HG03103 (cell line): ENCODE measurements at regions not wholly inside any gene's neighbourhood (a gene's known extent, or its start where the extent isn't known, plus 50 kb on each side); places are given as distances from the start of the nearest gene placed in this dataset.
"Not testable (repeated sequence)": the region's sequence is repeated elsewhere in the genome, so short reads cannot be mapped to it uniquely, and the experiment has no call there.

Experiments used
- ATAC-seq: cut with Tn5 transposase; IDR thresholded peaks from one replicate; pipeline ENCODE4 v1.9.1; 2021; ENCODE audit warnings: low read depth; ENCODE audit not compliant: unreplicated experiment

DNA sequence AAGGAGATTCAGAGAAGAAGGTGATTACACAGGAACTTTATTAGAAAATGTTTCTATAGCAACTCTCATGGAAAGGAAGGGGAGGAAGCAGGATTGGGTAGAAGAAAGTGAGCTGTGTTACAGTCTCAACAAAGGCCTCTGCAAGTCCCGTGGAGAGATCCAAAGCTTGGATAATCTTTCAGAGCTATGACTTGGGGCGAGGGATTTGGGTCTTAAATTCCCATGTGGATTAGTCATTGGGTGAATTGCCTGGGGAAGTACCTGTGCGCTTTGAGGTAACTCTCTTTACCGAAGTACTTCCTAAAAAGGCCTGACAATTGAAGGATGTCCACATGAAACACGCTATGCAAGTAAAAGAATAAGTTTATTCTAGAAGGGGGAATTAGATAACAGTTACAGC is 133.8 kb upstream of the ANKRD50 start:
- no peak for ATAC-seq

- ATAC-seq, result no peak
Measured at GRCh38 chr4:124839786-124840390, 127.4 kb upstream of the ANKRD50 start.

DNA sequence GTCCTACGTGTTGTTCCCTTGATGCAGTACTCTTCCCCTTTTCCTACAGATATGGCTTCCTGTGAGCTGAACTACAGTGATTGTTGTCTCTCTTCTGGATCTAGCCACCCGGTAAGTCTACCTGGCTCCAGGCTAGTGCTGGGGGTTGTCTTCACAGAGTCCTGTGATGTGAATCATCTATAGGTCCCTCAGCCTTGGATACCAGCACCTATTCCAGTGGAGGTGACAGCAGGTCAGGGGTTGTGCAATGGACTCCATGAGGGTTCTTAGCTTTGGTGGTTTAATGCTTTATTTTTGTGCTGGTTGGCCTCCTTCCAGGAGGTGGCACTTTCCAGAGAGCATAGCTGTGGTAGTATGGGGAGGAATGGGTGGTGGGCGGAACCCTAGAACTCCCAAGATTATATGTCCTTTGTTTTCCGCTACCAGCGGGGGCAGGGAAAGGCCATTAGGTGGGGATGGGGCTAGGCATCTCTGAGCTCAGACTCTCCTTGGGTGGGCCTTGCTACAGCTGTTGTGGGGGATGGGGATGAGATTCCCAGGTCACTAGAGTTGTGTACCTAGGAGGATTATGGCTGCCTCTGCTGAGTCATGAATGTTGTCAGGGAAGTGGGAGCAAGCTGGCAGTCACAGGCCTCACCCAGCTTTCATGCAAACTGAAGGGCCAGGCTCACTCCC is 121.4 kb upstream of the ANKRD50 start:
- ATAC-seq, result no peak

- no peak for ATAC-seq
Measured at GRCh38 chr4:124828382-124828781, 115.8 kb upstream of the ANKRD50 start.

DNA sequence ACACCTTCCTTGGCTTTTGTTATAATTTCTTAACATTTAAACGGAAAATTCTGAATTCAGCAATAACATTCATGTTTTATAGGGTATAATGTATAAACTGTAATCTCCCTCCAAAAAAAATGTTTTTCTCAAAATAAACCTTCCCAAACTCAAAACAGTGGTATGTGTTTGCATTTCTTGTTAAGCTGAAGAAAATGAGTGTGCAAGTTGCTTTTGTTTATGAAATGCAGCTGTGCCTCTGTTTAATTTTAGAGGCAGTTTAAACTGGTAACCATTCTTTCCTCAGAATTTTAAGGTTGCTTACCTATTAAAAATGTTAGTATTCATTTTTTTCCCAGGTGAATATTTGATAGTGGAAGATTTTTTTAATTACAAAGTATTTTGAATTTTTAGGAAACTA is 105.0 kb upstream of the ANKRD50 start:
- no peak for ATAC-seq

GRCh38 chr4:124812203-124812602 is 99.7 kb upstream of the ANKRD50 start:
- not testable (repeated sequence) for ATAC-seq

DNA sequence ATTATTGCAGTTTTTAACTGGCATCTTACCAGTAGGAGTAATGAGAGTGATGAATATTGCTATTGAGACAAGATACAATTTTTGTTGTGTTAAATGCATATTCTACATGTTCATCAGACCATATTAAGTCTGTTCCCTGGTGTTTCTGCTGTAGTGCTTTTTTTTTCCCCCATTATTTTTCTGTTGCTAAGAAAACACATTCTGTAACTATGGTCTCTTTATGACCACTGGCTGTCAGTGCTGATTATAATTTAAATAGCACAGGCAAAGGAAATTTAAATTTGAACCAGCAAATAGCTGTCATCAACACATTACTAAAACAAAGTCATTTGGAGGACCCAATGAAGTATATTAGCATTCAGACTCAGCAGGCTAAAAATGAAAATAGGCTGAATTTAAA is 98.3 kb upstream of the ANKRD50 start:
- ATAC-seq, result no peak

DNA sequence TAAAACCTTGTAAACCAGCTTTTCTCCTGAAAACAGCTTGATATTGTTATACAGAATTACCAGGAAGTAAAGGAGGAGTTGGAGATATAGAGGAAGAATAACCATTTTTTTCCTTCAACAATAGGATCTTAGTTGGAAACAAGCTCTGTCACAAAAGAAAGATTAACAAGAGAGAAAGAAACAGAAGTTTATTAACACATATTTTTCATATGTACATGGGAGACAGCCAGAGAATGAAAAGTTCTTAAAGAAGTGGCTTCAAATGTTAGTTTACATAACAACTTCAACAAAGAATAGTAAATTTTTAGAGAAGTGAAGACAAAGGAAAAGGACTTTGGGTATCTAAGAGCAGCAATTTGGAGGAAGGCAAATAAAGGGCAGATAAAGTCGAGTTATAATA is 94.9 kb upstream of the ANKRD50 start:
- ATAC-seq, result no peak

DNA sequence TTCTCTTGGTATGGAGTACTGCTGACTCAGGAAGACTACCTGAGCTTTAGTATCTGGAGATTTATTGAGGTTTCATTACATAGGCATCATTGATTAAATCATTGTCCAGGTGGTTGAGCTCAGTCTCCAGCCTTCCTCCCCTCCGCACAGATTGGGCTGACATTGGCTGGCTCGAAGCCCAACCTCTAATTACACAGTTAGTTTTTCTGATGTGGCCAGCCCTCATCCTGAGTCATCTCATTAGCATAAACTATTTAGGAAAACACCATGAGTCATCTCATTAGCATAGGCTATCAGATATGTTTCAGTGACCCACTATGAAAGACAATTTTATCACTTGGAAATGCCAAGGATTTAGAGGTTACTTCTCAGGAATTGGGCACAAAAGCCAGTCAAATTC is 93.9 kb upstream of the ANKRD50 start:
- ATAC-seq, result no peak

GRCh38 chr4:124804584-124804983 is 92.1 kb upstream of the ANKRD50 start:
- no peak for ATAC-seq

GRCh38 chr4:124804041-124804440 is 91.5 kb upstream of the ANKRD50 start:
- ATAC-seq, result no peak

GRCh38 chr4:124803641-124804040 is 91.1 kb upstream of the ANKRD50 start:
- ATAC-seq, result no peak

DNA sequence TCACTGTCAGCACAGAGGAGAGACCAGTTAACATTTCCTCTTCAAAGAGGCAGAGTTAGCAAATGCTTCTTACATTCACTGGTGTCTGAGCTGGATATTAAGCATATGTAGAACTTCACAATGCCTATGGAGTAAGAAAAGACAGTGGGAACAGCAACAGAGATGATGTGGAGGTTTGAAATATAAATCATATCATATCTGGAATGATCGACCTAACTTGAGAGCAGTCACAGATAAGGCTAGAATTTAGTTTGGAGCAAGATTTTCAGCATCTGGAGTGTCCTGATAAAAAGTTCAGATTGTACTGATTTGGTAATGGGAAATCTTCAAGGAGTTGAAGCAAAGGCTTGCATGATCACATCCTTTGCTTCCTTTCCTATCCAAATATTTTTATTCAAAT is 90.5 kb upstream of the ANKRD50 start:
- ATAC-seq, result no peak

- no peak for ATAC-seq
Measured at GRCh38 chr4:124797223-124797622, 84.7 kb upstream of the ANKRD50 start.

DNA sequence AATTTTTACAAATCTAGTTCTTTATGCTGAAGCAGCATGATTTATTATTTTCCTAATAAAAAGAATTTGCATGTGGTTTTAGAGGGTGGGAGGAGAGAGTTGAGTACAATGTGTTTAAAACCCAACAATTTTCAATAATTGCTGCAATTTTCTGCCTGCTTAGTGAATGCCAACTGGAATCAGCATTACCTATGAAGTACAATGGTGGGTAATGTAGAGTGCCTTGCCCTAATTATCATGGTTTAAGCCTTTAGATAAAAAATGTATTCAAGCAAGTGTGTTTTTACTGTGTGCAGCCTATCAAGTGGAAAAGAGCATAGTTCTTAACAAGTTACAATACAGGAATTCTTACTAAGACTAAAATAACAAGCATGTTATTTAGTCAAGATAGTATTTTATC is 77.9 kb upstream of the ANKRD50 start:
- no peak for ATAC-seq

DNA sequence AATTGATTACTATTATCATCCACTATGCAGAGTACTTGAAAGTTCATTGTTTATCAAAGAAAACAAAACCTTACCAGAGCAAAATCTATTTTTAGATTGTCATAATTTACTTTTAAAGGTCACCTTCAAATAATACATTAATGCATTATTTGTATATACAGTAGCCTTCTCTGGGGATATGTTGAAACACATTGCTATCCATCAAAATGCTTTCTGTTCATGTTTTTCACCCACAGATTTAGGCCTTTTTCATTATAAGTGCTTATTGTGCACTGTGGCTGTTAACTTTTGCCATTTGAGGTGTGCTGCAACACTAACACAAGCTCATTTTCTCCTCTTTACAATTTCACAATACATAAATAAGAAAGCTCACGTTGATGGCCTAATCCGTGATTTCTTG is 74.1 kb upstream of the ANKRD50 start:
- no peak for ATAC-seq

DNA sequence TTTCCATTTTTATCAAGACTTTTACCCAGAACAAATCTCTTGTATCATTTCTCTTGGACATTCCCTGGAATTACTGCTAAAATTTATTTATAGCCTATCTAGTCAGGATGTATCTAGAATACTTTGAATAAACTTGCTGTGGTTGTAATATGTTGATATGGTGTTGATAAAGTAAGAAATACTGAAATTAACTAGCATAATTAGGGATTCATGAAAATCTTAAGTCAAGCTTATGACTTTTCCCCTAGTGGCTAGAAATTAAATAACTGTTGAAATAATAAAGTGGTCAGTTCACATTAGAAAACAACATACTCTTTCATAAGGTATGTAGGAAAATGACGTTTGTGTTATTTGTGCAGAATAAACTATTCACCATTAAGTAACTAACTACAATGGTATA is 73.1 kb upstream of the ANKRD50 start:
- ATAC-seq, result no peak

DNA sequence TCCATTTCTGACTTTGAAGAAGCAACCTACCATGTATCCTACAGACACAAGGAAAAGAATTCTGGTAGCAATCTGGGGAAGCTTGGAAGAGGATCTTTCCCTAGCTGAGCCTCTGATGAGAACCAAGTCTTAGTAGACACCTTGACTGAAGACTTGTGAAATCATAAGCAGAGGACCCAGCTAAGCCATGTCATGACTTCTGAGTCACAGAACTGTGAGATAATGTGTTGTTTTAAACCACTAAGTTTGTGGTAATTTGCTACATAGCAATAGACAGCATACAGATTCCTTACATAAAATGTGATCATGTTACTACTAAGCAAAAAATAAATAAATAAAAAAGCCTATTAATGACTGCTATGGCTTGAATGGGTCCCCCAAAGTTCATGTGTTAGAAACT is 71.3 kb upstream of the ANKRD50 start:
- ATAC-seq, result no peak

DNA sequence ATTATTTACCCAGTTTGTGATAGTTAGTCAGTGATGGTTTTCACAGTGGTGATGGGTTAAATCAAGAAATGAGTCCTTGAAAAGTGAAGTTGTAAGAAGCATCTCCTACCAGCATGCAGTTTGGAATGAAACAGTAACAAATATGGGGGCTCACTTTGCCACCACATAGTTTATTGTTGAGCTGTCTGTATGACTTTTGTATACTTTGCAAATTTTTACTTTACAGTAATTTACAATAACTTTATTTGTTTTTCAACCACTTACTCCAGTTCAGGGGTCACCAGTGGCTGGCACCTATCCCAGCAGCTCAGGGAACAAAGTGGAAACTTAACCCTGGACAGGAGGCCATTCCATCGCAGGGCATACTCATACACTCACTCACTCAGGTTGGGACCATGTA is 64.5 kb upstream of the ANKRD50 start:
- no peak for ATAC-seq

DNA sequence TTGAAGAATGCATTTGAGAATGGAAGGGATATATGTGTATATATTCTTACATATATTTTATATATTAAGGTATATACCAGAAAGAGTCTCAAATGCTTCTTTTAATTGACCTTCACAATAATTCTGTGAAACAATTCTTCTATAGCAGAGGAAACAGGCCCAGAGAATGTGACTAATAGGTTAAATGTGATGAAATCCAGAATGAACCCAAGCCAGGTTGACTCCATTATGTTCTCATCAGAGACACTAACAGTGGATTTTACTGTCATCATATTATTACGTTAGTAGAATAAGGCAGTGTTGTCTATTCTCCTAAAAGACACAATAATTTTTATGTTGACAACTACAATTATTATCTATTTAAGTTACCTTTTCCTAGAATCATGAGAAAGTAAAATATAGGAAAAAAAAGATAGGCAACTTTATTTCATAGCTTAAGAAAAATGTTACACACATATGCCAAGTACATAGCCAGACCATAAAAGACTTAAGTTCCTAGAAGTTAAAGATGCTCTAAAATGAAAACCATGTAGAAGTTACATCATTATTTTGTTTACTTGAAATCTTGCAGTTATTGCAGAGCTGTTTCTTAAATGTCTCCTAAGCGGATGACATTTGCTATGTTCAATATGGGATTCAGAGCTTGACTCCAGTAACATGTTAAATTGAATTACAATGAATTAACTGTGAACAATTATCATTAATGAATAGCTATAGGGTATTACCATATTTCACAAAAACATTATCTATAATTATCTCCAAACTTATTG is 56.2 kb upstream of the ANKRD50 start:
- no peak for ATAC-seq

GRCh38 chr4:124762956-124763355 is 50.4 kb upstream of the ANKRD50 start:
- ATAC-seq, result no peak
